DMS153 (cell line): ENCODE measurements at regions not wholly inside any gene's neighbourhood (a gene's known extent, or its start where the extent isn't known, plus 50 kb on each side); places are given as distances from the start of the nearest gene placed in this dataset.
"Not testable (repeated sequence)": the region's sequence is repeated elsewhere in the genome, so short reads cannot be mapped to it uniquely, and the experiment has no call there.

ENCODE experiments used
- DNase-seq: peaks from one replicate; lab custom pipeline; 2025; lab: John Stamatoyannopoulos, UW

- no peak for DNase-seq
Measured at GRCh38 chr6:14552891-14553290, 435.3 kb downstream of the CD83 start.

DNA sequence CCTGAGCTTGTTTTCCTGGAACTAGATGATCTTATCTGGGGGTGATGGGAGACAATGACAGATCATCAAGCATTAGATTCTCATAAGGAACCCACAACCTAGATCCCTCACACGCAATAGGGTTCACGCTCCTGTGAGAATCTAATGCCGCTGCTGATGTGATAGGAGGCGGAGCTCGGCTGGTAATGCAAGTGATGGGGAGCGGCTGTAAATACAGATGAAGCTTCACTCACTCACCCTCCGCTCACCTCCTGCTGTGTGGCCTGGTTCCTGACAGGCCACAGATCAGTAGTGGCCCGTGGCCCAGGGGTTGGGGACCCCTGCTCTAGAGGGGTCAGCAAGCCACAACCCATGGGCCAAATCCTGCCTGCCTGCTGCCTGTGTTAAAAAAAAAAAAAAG lies 435.9 kb downstream of the CD83 start:
- DNase-seq, result no peak

- DNase-seq, result no peak
Measured at GRCh38 chr6:14555804-14556203, 438.2 kb downstream of the CD83 start.

DNA sequence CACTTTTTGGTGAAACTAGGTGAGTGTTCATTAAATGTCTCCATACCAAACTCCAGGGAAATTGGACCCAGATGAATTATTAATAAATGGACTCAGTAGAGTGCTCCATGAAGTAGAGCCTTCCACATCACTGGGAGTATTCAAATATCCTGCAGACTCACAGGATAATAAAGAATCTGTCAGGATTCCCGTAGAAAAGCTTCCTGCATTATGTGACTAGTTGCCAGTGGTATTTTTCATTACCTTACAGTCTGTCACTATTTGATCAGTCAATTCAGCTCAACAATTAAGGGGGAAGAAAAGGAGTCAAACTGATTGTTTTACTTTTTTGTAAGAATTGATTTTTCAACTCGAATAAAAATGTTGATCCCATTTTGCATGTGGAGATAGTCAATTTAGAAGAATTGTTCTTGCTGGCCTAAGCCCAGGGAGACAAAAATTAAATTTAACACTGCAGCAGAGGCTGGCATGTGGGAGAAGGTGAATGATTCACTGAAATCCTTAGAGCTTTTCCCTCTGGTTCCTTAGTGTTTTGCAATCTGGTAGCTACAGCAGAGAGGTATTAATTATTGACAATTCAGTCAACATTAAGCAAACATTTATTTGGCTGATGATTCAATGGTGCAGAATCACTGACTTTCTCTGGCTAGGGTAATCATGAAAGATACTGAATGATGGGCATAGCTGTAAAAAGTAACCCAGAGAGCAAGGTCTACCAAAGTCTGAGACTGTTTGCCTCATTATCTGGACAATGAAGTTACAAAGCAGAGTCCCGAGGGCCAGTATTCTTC lies 442.4 kb downstream of the CD83 start:
- no peak for DNase-seq

DNA sequence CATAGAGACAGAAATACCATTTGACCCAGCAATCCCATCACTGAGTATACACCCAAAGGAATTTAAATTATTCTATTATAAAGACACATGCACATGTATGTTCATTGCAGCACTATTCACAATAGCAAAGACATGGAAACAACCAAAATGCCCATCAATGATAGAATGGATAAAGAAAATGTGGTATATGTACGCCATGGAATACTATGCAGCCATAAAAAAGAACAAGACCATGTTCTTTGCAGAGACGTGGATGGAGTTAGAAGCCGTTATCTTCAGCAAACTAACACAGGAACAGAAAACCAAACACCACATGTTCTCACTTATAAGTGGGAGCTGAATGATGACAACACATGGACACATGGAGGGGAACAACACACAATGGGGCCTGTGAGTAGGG lies 444.0 kb downstream of the CD83 start:
- DNase-seq, result not testable (repeated sequence)

GRCh38 chr6:14567842-14568241 lies 450.3 kb downstream of the CD83 start:
- no peak for DNase-seq

GRCh38 chr6:14569394-14569793 lies 451.8 kb downstream of the CD83 start:
- DNase-seq, result no peak

DNA sequence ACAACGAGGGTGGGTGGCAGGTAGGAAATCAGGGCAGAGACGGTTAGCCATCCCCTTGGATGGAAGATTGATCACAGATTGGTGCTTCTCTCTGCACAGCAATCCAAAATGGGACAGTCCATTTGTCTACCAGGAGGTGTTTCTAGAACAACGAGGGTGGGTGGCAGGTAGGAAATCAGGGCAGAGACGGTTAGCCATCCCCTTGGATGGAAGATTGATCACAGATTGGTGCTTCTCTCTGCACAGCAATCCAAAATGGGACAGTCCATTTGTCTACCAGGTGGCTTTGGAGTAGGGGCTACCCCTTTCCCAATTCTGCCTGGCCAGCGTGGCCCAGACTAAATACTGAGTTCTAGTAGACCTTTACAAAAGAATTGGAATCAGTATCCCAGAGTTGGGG lies 452.3 kb downstream of the CD83 start:
- DNase-seq, result not testable (repeated sequence)

GRCh38 chr6:14571001-14571400 lies 453.4 kb downstream of the CD83 start:
- DNase-seq, result no peak

DNA sequence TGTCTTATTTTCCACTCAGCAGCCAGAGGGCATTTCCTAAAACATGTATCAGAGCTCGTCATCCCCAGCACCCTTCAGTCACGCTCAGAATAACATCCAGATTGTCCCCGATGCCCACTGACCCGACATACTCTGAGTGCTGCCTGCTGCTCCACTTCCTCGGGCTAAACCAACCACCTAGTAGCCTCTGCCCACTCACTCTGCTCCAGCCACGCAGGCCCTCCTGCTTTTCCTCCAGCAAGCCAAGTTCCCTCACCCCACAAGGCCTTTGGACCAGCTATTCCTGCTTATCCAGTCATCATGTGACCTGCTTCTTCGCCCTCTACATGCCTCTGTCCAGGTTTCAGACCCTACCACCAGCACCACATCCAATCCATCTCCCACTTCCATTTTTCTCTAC lies 454.2 kb downstream of the CD83 start:
- no peak for DNase-seq

- no peak for DNase-seq
Measured at GRCh38 chr6:14573267-14573666, 455.7 kb downstream of the CD83 start.

DNA sequence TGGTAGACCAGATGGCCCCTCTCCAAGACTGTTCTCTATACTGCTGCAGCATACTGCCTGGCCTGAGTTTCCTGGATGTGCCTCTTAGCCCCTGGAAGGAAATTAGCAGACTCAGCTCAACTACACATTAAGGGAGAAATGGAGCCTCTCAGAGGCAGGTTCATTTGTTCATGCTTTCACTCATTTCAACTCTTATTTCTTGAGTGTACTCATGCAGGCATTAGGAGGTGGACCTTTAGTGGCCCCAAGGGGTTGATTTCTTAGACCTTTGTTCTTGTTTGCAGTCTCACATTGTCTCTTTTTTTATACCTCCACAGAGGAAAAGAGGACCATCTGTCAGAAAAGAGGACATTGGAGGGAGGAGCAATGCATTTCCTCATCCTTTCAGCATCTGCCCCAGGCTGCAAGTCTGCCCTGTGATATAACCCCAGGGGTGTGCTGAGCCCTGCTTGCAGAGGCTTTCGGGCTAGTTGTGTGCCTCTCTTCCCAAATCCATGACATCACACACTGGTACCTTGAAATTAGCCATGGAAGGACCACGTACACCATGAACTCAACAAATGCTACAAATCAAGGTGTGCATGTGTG lies 456.2 kb downstream of the CD83 start:
- no peak for DNase-seq

GRCh38 chr6:14575961-14576360 lies 458.4 kb downstream of the CD83 start:
- no peak for DNase-seq

DNA sequence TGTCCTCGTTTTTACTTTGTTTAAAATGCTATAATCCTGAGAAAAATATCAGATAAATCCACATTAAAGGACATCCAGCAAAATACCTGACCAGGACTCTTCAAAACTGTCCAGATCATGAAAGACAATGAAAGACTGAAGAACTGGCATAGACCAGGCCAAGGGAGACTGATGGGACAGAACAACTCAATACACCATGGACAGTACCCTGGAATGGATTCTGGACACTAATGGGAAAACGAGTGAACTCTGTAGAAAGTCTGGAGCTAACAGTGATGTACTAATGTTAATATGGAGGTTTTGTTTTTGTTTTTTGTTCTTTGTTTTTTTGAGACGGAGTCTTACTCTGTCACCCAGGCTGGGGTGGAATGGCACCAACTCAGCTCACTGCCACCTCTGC lies 461.4 kb downstream of the CD83 start:
- no peak for DNase-seq

GRCh38 chr6:14582749-14583148 lies 465.2 kb downstream of the CD83 start:
- no peak for DNase-seq

DNA sequence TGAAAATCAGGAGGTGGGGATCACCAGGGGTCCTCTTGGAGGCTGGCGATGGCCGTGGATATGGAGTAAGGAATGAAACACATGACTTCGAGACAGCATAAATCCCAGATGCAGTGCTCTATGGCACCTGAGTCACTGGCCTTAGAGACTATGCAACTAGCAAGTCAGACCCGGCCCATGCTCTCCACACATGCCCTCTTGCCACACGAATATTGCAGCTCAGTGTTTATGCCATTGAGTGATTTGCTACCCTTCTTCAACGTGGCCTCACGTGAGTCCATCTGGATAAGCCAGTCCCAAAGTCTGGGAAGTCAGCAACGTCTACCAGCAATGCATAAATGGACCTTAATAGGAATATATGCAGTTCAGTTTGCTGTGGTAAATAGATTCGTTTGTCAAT lies 466.3 kb downstream of the CD83 start:
- DNase-seq, result no peak

- no peak for DNase-seq
Measured at GRCh38 chr6:14584450-14584849, 466.9 kb downstream of the CD83 start.

DNA sequence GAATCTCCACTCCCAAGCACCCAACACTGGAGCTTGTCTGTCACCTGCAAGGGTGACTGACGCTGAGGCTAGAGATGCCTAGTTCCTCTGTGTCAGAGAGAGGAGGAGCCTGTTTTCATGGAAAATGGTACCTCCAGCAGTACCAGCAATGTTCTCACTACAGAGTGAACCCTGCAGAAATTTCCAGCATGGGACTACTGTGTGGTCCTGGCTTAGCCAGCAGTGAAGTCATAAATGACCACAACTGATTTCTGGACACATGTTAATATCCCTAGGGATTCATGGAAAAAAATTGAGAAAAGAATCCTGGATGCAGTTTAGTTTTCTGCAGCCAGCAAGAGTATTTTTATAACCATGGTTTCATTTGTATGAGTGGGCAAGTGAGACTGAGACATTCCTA lies 468.1 kb downstream of the CD83 start:
- DNase-seq, result no peak

GRCh38 chr6:14589175-14589574 lies 471.6 kb downstream of the CD83 start:
- no peak for DNase-seq

DNA sequence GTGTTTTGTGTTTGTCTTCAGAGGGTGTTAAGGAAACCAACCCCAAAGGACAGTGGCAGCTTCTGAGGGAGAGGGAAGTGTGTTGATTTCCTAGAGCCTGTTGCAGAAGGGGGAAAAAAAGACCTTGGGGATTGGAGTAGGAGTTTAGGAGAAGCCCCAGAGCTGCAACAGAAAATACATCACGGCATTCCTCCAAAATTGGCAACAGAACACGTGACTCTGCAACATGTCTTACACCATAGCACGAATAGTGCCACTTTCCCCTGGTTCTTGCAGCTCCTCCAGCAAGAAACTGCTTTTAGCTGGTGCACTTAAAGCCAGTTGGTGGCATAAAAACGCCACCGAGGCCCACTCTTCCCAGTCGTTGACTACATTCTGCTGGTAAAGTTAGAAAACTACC lies 473.0 kb downstream of the CD83 start:
- no peak for DNase-seq

DNA sequence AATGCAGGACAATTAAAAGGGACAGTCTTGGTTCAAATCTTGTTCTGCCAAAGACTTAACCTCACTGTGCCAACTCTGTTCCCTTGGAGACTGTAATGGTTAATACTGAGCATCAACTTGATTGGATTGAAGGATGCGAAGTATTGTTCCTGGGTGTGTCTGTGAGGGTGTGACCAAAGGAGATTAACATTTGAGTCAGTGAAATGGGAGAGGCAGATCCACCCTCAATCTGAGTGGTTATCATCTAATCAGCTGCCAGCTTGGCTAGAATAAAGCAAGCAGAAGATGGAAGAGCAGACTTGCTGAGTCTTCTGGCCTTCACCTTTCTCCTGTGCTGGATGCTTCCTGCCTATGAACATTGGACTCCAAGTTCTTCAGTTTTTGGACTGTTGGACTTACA lies 474.4 kb downstream of the CD83 start:
- no peak for DNase-seq

- no peak for DNase-seq
Measured at GRCh38 chr6:14593286-14593685, 475.7 kb downstream of the CD83 start.

DNA sequence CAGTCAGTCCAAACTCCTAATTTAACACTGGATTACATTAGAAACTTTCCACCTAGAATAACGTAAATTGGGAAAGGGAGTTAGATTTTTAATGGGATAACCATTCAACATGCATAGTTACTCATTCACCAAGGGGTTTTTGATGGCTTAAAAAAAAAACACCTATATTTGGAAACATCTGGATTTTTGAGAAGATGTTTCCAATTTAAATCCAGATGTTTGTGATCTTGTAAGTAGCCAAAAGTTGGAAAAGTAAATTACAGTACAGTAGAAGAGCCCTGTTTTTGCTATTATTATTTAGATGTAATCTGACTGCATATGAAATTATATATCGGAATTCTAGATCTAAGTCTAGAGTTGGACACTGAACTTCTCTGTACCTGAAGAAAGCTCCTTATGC lies 478.2 kb downstream of the CD83 start:
- no peak for DNase-seq

DNA sequence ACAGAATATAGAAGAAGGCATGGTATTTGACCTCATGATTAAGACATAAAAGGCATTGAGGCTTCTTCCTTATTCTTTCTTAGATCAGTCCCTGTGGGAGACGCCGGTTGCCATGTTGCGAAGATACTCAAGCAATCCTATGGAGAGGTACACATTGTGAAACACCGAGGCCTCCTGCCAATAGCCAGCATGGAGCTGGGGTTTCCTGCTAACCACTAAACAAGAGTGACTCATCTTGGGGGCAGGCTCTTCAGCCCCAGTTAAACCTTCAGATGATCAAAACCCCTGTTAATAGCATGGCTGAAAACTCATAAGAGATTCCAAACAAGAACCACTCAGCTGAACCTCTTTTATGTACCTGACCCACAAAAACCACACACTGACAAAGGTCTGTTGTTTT lies 478.8 kb downstream of the CD83 start:
- DNase-seq, result no peak
